ENCODE measurements at regions not wholly inside any gene's neighbourhood (a gene's known extent, or its start where the extent isn't known, plus 50 kb on each side); places are given as distances from the start of the nearest gene placed in this dataset.

DNA sequence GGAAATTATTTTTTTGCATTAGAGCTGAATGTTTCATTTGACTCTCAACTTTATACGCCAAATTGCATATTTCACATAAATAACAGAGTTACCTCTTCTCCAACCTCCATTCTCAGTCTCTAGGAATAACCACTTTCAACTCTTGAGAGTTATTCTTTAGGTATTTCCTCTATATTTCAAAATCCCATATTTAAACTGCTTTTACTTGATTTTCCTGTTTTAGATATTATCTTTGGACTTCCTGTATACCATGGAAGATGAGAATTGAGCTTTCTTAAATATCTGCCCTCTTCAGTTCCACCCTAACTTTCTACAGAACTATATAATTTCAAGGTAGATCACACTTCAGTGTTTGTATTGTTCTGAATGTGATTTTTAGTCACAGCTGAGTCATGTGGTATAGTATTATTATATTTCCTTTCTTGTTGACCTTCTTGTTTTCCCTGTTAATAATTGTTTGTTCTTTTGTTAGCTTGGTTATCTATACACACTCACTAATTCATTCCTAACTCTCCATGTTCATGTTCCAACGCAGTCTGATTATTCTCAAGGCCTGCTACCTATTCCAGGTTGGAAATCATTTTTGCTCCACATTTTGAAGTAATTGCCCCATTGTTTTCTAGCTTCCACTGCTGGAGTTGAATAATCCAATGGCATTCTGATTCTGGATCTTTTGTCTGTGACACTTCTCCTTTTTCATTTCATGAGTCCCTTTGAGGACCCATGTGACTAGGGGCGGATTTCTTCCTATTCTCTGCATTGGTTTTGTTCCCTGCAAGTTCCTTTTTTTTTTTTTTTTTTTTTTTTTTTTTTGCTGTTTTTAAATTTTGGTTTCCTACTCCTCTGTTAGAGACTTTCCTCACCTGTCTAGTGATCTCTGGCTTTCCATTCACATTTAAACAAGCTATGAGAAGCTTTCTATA lies 156.8 kb upstream of the RBMS1 start:
- TF ChIP-seq, protein P1, sequence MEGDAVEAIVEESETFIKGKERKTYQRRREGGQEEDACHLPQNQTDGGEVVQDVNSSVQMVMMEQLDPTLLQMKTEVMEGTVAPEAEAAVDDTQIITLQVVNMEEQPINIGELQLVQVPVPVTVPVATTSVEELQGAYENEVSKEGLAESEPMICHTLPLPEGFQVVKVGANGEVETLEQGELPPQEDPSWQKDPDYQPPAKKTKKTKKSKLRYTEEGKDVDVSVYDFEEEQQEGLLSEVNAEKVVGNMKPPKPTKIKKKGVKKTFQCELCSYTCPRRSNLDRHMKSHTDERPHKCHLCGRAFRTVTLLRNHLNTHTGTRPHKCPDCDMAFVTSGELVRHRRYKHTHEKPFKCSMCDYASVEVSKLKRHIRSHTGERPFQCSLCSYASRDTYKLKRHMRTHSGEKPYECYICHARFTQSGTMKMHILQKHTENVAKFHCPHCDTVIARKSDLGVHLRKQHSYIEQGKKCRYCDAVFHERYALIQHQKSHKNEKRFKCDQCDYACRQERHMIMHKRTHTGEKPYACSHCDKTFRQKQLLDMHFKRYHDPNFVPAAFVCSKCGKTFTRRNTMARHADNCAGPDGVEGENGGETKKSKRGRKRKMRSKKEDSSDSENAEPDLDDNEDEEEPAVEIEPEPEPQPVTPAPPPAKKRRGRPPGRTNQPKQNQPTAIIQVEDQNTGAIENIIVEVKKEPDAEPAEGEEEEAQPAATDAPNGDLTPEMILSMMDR (IDR thresholded peaks at IDR 0.05) = no peak
- TF ChIP-seq POLR2AphosphoS5 (IDR thresholded peaks at IDR 0.05; ENCODE audit: low read depth, low read length) (no peak), TCF7L2 (IDR thresholded peaks at IDR 0.05; ENCODE audit: low read depth, low read length) (no peak), SIN3A (IDR thresholded peaks at IDR 0.05; ENCODE audit: borderline replicate concordance, insufficient read depth, low read depth, low read length) (no peak)

Measured in Panc1 (cell line).